NCI-H748 treated with DMSO at 0.1 percent for 48 hours (cell line): ENCODE measurements at regions not wholly inside any gene's neighbourhood (a gene's known extent, or its start where the extent isn't known, plus 50 kb on each side); places are given as distances from the start of the nearest gene placed in this dataset.
"Not testable (repeated sequence)": the region's sequence is repeated elsewhere in the genome, so short reads cannot be mapped to it uniquely, and the experiment has no call there.

Source experiments
- DNase-seq: peaks from one replicate; lab custom pipeline; 2025; lab: John Stamatoyannopoulos, UW

- DNase-seq = not testable (repeated sequence)
Measured at GRCh38 chr3:191741847-191742350, 280.9 kb downstream of the PYDC2 start.

- no peak for DNase-seq
Measured at GRCh38 chr3:191743283-191743682, 282.3 kb downstream of the PYDC2 start.

GRCh38 chr3:191750618-191751017 lies 289.7 kb downstream of the PYDC2 start:
- DNase-seq = no peak

GRCh38 chr3:191753196-191753595 lies 292.2 kb downstream of the PYDC2 start:
- no peak for DNase-seq

GRCh38 chr3:191761906-191762305 lies 300.9 kb downstream of the PYDC2 start:
- DNase-seq = no peak

GRCh38 chr3:191762323-191762960 lies 301.5 kb downstream of the PYDC2 start:
- DNase-seq = peak; percentile 10

- DNase-seq = no peak
Measured at GRCh38 chr3:191768421-191768820, 307.5 kb downstream of the PYDC2 start.

- DNase-seq = no peak
Measured at GRCh38 chr3:191770541-191770940, 309.6 kb downstream of the PYDC2 start.

- no peak for DNase-seq
Measured at GRCh38 chr3:191774485-191774884, 313.5 kb downstream of the PYDC2 start.

GRCh38 chr3:191775451-191776233 lies 314.7 kb downstream of the PYDC2 start:
- no peak for DNase-seq

GRCh38 chr3:191781044-191781443 lies 320.1 kb downstream of the PYDC2 start:
- no peak for DNase-seq

- DNase-seq = no peak
Measured at GRCh38 chr3:191783024-191783423, 322.1 kb downstream of the PYDC2 start.

- no peak for DNase-seq
Measured at GRCh38 chr3:191790934-191791333, 330.0 kb downstream of the PYDC2 start.

- DNase-seq = no peak
Measured at GRCh38 chr3:191792580-191792979, 331.6 kb downstream of the PYDC2 start.

- no peak for DNase-seq
Measured at GRCh38 chr3:191795196-191795595, 334.2 kb downstream of the PYDC2 start.

GRCh38 chr3:191797271-191797670 lies 336.3 kb downstream of the PYDC2 start:
- DNase-seq = no peak

GRCh38 chr3:191802671-191803070 lies 341.7 kb downstream of the PYDC2 start:
- DNase-seq = no peak

GRCh38 chr3:191804935-191805334 lies 344.0 kb downstream of the PYDC2 start:
- no peak for DNase-seq

- no peak for DNase-seq
Measured at GRCh38 chr3:191808073-191808472, 347.1 kb downstream of the PYDC2 start.

GRCh38 chr3:191809326-191809949 lies 348.5 kb downstream of the PYDC2 start:
- DNase-seq = no peak

- no peak for DNase-seq
Measured at GRCh38 chr3:191813245-191813644, 352.3 kb downstream of the PYDC2 start.

GRCh38 chr3:191848818-191849217 lies 387.9 kb downstream of the PYDC2 start:
- no peak for DNase-seq

GRCh38 chr3:191859531-191859930 lies 398.6 kb downstream of the PYDC2 start:
- no peak for DNase-seq
